Fibroblast of skin of left quadriceps (primary cell): ENCODE measurements at regions not wholly inside any gene's neighbourhood (a gene's known extent, or its start where the extent isn't known, plus 50 kb on each side); places are given as distances from the start of the nearest gene placed in this dataset.

Experiments used
- DNase-seq, 2 experiments: peaks; one replicate each; pipeline ENCODE4 v3.0.0-alpha.2; 2013; ENCODE audit warnings: low read depth in 2 of 2

DNA sequence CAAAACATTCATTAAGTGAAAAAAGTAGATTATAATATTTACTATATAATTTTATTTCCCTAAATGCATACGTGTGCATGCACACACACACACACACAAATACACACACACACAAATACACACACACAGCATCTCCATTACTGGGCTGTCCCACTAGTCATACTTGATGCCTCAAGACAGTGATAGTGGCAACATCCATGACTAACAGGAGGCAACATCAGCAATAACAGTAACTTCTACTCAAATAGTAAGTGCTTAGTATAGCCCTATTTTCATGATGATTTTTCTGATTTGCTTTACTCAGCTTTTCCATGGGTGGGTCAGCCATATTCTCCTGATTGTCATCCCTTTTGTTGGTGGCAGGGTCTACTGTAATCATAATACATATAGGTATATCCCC lies 325.9 kb upstream of the TEX13C start:
- DNase-seq, result no peak

DNA sequence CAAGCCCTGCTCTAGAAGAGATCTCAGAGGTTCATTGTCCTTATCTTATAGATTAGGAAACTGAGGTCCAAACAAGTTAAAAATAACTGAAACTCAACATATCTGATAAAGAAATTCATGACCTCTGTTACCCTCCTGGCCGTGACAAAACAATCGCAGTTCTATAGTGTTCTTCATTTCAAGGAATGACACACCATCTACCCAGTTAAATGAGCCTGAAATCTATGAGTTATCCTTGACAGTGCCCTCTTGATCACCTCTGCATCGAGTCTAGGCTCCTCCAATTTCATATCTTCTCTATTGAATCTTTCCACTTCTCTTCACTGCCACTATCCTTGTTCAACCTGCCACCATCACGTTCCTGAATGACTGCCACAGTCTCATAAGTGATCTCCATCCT lies 325.3 kb upstream of the TEX13C start:
- DNase-seq, result no peak

DNA sequence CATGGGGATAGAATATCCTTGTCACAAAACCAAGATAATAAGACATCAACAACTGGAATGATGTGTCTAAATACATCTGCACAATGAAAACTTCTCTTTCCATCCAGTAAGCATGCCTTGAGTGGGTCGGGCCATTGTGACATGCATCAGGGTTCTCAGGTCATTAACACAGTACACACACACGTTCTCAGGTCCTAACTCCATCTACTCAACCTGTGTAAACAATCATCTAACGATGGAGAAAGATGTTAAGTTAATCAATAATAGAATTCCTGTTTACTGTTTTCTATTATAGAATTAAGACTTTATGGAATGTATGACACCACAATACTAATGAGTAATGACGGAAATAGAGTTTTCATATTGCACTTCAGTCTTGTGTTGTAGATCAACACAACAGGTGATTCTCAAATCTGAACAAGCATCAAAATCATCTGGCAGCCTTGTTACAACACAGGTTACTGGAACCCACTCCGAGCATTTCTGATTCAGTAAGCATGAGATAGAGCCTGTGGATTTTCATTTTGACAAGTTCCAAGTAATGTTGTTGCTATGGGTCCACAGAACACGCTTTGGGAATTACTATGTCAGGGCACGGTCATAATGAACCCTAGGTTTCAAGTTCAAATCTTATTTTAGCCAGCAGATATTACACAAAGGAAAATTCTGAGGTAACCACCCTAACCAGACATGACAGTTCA lies 315.8 kb upstream of the TEX13C start:
- DNase-seq, result no peak

DNA sequence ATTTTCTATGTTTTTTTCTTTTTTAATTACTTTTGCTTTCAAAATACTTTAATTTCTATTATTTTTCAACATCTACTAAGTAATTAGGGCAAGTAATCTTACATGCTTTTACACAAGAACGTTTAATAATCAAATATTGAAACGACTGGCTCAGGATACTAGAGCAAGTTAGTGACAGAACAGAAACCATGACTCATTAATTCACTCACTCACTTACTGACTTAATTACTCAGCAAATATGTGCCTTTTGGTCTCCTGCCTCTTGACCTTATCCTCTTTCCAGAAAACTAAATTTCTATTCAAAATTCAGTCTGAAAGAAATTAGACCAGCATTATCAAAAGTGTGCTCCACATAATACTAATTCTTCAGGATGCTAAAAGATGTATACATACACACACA lies 314.9 kb upstream of the TEX13C start:
- no peak for DNase-seq

DNA sequence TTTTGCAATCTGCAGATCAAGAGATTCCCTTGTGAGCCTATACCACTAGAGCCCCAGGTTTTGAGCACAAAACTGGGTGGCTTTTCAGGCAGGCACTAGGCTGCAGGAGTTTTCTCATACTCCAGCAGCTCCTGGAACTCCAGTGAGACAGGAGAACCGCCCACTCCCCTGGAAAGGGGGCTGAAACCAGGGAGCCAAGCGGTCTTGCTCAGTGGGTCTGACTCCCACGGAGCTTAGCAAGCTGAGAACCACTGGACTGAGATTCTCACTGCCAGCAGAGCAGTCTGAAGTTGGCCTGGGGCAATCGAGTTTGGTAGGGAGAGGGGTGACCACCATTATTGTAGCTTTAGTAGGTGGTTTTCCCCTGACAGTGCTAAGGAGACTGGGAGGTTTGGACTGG lies 313.8 kb upstream of the TEX13C start:
- no peak for DNase-seq

DNA sequence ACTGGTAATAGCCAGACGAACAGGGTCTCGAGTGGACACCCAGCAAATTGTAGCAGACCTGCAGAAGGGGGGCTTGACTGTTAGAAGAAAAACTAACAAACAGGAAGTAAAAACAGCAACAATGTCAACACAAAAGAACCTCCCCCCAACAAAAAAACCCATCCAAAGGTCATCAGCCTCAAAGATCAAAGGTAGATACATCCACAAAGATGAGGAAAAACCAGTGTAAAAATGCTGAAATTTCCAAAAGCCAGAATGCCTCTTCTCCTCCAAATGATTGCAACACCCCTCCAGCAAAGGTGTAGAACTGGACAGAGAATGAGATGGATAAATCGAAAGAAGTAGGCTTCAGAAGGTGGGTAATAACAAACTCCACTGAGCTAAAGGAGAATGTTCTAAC lies 313.0 kb upstream of the TEX13C start:
- DNase-seq, result no peak

DNA sequence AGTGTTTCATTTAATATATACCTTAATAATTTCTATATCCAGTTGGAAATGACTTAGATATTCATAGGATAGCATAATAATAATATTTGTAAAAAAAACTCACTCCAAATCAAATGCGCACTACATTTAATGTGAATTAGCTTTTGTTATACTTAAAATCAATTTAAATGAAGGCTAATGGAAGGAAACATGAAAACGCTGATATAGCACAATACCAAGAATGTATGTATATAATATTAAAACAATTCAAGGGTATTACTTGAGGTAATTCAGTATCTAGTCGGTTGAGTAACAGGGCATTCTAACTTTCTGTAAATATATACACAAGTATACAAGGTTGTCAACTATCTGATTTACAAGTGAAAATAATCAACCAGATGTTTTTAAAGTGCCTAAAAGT lies 307.1 kb upstream of the TEX13C start:
- no peak for DNase-seq

DNA sequence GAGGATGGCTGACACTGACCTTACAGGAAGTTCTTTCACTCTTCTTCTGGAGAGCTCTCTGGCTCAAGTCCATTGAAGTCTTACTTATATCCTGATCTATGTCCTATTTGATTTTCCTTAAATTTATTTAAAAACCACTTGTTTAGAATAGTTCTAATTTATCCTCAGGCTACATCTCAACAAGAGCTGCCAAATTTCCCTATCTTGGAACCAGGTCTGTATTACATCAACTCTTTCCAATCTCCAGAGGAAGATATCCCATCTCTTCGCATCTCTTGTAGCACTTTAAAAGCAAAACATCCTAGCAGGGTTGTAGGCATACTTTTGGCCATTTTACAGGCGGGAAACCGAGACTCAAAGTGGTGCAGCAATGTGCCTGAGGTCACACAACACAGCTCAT lies 290.5 kb upstream of the TEX13C start:
- DNase-seq, result no peak
